Esophagus muscularis mucosa (tissue), 4 donors: ENCODE measurements at regions not wholly inside any gene's neighbourhood (a gene's known extent, or its start where the extent isn't known, plus 50 kb on each side); places are given as distances from the start of the nearest gene placed in this dataset.

Experiments used
- DNase-seq: peaks from one replicate; pipeline ENCODE4 v3.0.0-alpha.2; 2017; ENCODE audit errors: extremely low spot score
- H3K27ac ChIP-seq, 4 donors: fragments of 200-600 bp; sonication (generic); replicated peaks in 1 of 4; 1 replicate in 3 of 4; 2 replicates in 1 of 4; pipeline ENCODE4 v1.5.1; 2016 to 2019; ENCODE audit warnings: mild to moderate bottlenecking in 1 of 4
- H3K27me3 ChIP-seq, 4 donors: fragments of 200-600 bp; sonication (generic); one replicate each; pipeline versions ENCODE4 v1.5.1 to v1.6.0; 2016 to 2019
- H3K36me3 ChIP-seq, 4 donors: fragments of 200-600 bp; sonication (generic); one replicate each; pipeline ENCODE4 v1.5.1; 2016 to 2019
- H3K4me1 ChIP-seq, 4 donors: fragments of 200-600 bp; sonication (generic); one replicate each; pipeline ENCODE4 v1.5.1; 2016 to 2019
- H3K4me3 ChIP-seq, 4 donors: fragments of 200-600 bp; sonication (generic); 1 replicate in 2 of 4; 2 replicates in 2 of 4; pipeline ENCODE4 v1.5.1; 2016 to 2019; ENCODE audit warnings: mild to moderate bottlenecking in 4 of 4, moderate library complexity in 1 of 4
- H3K9me3 ChIP-seq, 4 donors: fragments of 200-600 bp; sonication (generic); 1 replicate in 3 of 4; 2 replicates in 1 of 4; pipeline ENCODE4 v1.5.1; 2016 to 2019
- CTCF ChIP-seq, 3 experiments: fragments of 200-600 bp in 2 of 3; fragments of 450-650 bp in 1 of 3; sonication (generic) in 2 of 3; IDR thresholded peaks; one replicate each; pipeline ENCODE4 v1.5.1; 2017 to 2019; ENCODE audit warnings: antibody characterized with exemption in 3 of 3, mild to moderate bottlenecking in 2 of 3, moderate library complexity in 1 of 3
- EP300 ChIP-seq: sonication (generic); formaldehyde crosslinking; IDR thresholded peaks from one replicate; pipeline ENCODE4 v1.6.1; 2017; ENCODE audit warnings: antibody characterized with exemption
- POLR2A ChIP-seq: fragments of 450-650 bp; IDR thresholded peaks from one replicate; pipeline ENCODE4 v1.6.1; 2017; ENCODE audit warnings: antibody characterized with exemption, moderate library complexity, mild to moderate bottlenecking, low read depth
- POLR2AphosphoS5 ChIP-seq, 2 donors: sonication (generic); formaldehyde crosslinking; IDR thresholded peaks; one replicate each; pipeline ENCODE4 v1.6.1; 2017; ENCODE audit warnings: antibody characterized with exemption in 2 of 2
- WGBS: methylation state at CpG from one replicate; pipeline ENCODE4 v1.1.5; 2018; 5-methylcytosine and 5-hydroxymethylcytosine counted together
- intact Hi-C: fragments of 100-400 bp; cut with DNase I; formaldehyde crosslinking; loops from one replicate; pipeline ENCODE4 v1.15.1; 2023

DNA sequence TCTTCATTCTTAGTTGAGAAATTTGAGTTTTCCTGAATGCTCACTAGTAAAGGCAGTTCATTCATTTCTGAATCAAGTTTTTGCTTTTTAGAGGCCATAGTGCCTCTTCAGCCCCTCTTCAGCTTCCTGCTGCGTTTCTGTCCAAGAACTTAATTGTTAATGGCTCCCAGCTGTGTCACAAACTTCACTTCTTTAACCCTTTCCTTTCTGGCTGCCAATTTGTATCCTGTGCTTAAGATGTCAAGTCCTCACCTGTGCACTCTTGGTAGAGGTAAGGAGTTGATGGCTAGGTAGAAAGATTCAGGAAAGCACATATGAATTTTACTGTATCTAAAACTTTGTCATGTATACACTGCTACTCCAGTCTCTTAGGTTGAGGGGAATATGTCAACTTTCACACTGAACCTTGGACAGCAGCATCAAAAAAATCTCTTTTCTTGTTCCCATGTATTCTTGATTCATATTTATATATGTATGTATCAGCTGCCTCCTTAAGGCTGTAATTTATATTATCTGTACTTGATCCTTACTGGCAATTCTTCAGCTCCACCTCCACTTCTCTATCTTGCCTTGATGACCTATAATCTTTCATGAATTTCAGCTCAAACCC, 612.8 kb downstream of the LMO4 start:
- Histone ChIP-seq H3K4me1 (no peaks in the 10 kb centered on the region), H3K4me3 (no peak overlapping the region), H3K9me3 (no peaks in the 10 kb centered on the region), H3K27ac (no peak overlapping the region), H3K27me3 (no peaks in the 10 kb centered on the region), H3K36me3 (no peaks in the 10 kb centered on the region)
- DNase-seq, result no peak
- intact Hi-C loops, result no loop called here
- WGBS, result 48% methylated on average over 1 of the region's 1 CpG
- TF ChIP-seq POLR2A, result no peak
- no peak for TF ChIP-seq CTCF (IDR thresholded peaks at IDR 0.05)
- no peak for TF ChIP-seq POLR2AphosphoS5 (IDR thresholded peaks at IDR 0.05)
- TF ChIP-seq EP300, result no peak

DNA sequence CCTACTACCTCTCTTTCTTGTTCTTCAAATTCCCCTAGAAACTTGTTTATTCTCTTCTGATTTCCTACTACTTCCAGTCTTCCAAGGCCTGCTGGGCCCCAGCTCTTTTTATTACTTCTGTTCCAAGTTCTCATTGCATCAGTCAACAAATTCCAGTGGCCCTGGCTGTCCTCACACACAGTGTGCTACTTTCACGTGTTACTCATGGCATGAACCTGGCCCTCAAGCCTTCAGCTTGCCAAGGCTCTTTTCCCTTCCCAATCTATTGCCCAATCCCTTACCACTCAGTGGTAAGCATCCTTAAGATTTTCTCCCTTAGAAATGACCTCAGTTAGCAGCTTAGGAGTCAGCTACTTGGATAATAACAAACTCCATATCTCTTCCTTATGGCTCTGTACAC, 613.5 kb downstream of the LMO4 start:
- H3K4me3 ChIP-seq, result no peak overlapping the region
- no peak for TF ChIP-seq CTCF (IDR thresholded peaks at IDR 0.05)
- TF ChIP-seq EP300, result no peak
- WGBS, result 68% methylated on average over 1 of the region's 1 CpG
- no peaks in the 10 kb centered on the region for H3K4me1 ChIP-seq
- no peaks in the 10 kb centered on the region for H3K36me3 ChIP-seq
- intact Hi-C loops, result no loop called here
- no peak for DNase-seq
- no peaks in the 10 kb centered on the region for H3K27me3 ChIP-seq
- no peak overlapping the region for H3K27ac ChIP-seq
- no peaks in the 10 kb centered on the region for H3K9me3 ChIP-seq

DNA sequence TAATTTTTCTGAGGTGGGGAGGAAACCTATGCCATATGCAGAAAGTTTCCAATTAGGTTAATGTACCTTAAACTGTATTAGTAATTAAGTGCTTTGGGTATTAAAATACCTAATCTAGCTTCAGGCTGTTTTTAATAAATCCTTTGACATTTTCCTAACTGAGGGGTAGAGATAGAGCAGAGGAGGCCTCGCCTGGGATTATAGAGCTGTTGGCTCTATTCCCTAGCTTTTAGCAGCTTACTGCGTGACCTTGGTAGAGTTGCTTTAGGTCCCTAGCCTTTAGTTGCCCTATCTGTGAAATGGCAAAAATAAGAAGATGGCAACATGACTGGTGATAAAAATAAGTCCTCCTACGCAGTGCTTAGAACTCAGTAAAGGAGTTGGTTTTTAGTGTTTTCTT, 621.0 kb downstream of the LMO4 start:
- no peaks in the 10 kb centered on the region for H3K36me3 ChIP-seq
- H3K4me3 ChIP-seq, result no peak overlapping the region
- WGBS, result 61% methylated on average over 3 of the region's 3 CpGs
- intact Hi-C loops, result loop anchor here (10.0 kb wide), 1 partner anchor 815 kb away; no protein-coding TSS in a partner anchor
- peaks cover 0 to 25% (median 15%) of the 10 kb centered on the region in 4 donors for H3K4me1 ChIP-seq
- no peaks in the 10 kb centered on the region for H3K27me3 ChIP-seq
- H3K9me3 ChIP-seq, result no peaks in the 10 kb centered on the region
- TF ChIP-seq POLR2A (no peak), CTCF (IDR thresholded peaks at IDR 0.05) (no peak), EP300 (no peak), POLR2AphosphoS5 (IDR thresholded peaks at IDR 0.05) (no peak)
- no peak for DNase-seq
- no peak overlapping the region for H3K27ac ChIP-seq

DNA sequence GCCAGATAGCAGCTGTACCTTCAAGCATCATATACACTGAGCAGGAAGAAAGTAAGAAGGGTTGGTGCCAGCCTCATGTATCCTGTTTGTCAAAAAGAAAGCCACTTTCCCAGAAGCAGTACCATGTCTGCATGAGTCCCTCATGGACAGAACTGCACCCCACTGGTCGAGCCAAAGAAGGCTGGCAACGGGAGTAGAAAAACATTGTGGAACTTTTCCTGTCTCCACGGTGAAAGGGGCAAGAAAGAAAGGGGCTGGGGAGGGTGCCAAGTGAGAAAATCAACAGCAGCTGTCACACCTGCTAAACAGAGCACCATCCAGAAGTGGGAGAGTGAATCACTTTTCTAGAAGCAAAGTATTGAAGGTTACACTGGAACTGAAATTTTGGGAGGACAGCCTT, 621.7 kb downstream of the LMO4 start:
- intact Hi-C loops, result loop anchor here (10.0 kb wide), 1 partner anchor 816 kb away; no protein-coding TSS in a partner anchor
- H3K4me3 ChIP-seq, result no peak overlapping the region
- WGBS, result 36% methylated on average over 3 of the region's 3 CpGs

More for the DNA sequence above, 621.7 kb downstream of the LMO4 start:
- Histone ChIP-seq H3K27me3 (no peaks in the 10 kb centered on the region), H3K36me3 (no peaks in the 10 kb centered on the region), H3K4me1 (peaks cover 0 to 25% (median 15%) of the 10 kb centered on the region in 4 donors), H3K9me3 (no peaks in the 10 kb centered on the region), H3K27ac (no peak overlapping the region)
- TF ChIP-seq POLR2AphosphoS5 (IDR thresholded peaks at IDR 0.05) (no peak), CTCF (IDR thresholded peaks at IDR 0.05) (no peak), EP300 (no peak), POLR2A (no peak)
- DNase-seq, result no peak
